Skeletal muscle tissue (tissue), 3 donors: ENCODE measurements at regions not wholly inside any gene's neighbourhood (a gene's known extent, or its start where the extent isn't known, plus 50 kb on each side); places are given as distances from the start of the nearest gene placed in this dataset.

Experiments
- H3K27ac ChIP-seq: one replicate; pipeline ENCODE4 v1.7.0; 2013; ENCODE audit warnings: mild to moderate bottlenecking, low read depth, low read length, inconsistent platforms
- H3K27me3 ChIP-seq, 3 donors: one replicate each; pipeline ENCODE4 v1.7.0; 2013; ENCODE audit warnings: low read length in 3 of 3; ENCODE audit not compliant: control insufficient read depth in 3 of 3, insufficient read depth in 3 of 3
- H3K36me3 ChIP-seq, 3 donors: one replicate each; pipeline ENCODE4 v1.7.0; 2013; ENCODE audit warnings: low read length in 3 of 3; ENCODE audit not compliant: control insufficient read depth in 3 of 3, insufficient read depth in 3 of 3
- H3K4me1 ChIP-seq, 3 donors: one replicate each; pipeline ENCODE4 v1.7.0; 2013; ENCODE audit warnings: low read length in 3 of 3, mild to moderate bottlenecking in 3 of 3; ENCODE audit not compliant: control insufficient read depth in 3 of 3, insufficient read depth in 3 of 3
- H3K4me3 ChIP-seq, 3 donors: one replicate each; pipeline ENCODE4 v1.7.0; 2013; ENCODE audit warnings: low read length in 3 of 3
- H3K9ac ChIP-seq, 3 donors: one replicate each; pipeline ENCODE4 v1.7.0; 2013; ENCODE audit warnings: low read length in 3 of 3, mild to moderate bottlenecking in 3 of 3, moderate library complexity in 2 of 3, low read depth in 1 of 3
- H3K9me3 ChIP-seq, 3 donors: one replicate each; pipeline ENCODE4 v1.7.0; 2013; ENCODE audit warnings: low read length in 3 of 3; ENCODE audit not compliant: control insufficient read depth in 3 of 3
- donor health status: Osteomylitis.

GRCh38 chr18:50458366-50458765, 83.5 kb downstream of the SKA1 start:
- Histone ChIP-seq H3K27me3 (peaks cover 0 to 3% (median 0%) of the 10 kb centered on the region in 3 donors), H3K4me3 (no peak overlapping the region), H3K4me1 (no peaks in the 10 kb centered on the region), H3K27ac (no peak overlapping the region), H3K36me3 (no peaks in the 10 kb centered on the region), H3K9me3 (no peaks in the 10 kb centered on the region), H3K9ac (no peak overlapping the region)

GRCh38 chr18:50458796-50459195, 84.0 kb downstream of the SKA1 start:
- Histone ChIP-seq H3K4me3 (no peak overlapping the region), H3K4me1 (no peaks in the 10 kb centered on the region), H3K27ac (no peak overlapping the region), H3K9ac (no peak overlapping the region), H3K9me3 (no peaks in the 10 kb centered on the region), H3K27me3 (peaks cover 0 to 3% (median 0%) of the 10 kb centered on the region in 3 donors), H3K36me3 (no peaks in the 10 kb centered on the region)

- Histone ChIP-seq H3K36me3 (no peaks in the 10 kb centered on the region), H3K9me3 (no peaks in the 10 kb centered on the region), H3K4me3 (no peak overlapping the region), H3K9ac (no peak overlapping the region), H3K27ac (no peak overlapping the region), H3K4me1 (no peaks in the 10 kb centered on the region), H3K27me3 (no peaks in the 10 kb centered on the region)
Observed at GRCh38 chr18:50460062-50460461, 85.2 kb downstream of the SKA1 start.

GRCh38 chr18:50460716-50461115, 85.9 kb downstream of the SKA1 start:
- Histone ChIP-seq H3K27me3 (no peaks in the 10 kb centered on the region), H3K4me1 (no peaks in the 10 kb centered on the region), H3K36me3 (no peaks in the 10 kb centered on the region), H3K4me3 (no peak overlapping the region), H3K27ac (no peak overlapping the region), H3K9ac (no peak overlapping the region), H3K9me3 (peaks cover 0 to 4% (median 0%) of the 10 kb centered on the region in 3 donors)

- no peaks in the 10 kb centered on the region for H3K36me3 ChIP-seq
- no peak overlapping the region for H3K9ac ChIP-seq
- H3K9me3 ChIP-seq = peaks cover 0 to 5% (median 0%) of the 10 kb centered on the region in 3 donors
- H3K27me3 ChIP-seq = no peaks in the 10 kb centered on the region
- no peaks in the 10 kb centered on the region for H3K4me1 ChIP-seq
- H3K27ac ChIP-seq = no peak overlapping the region
- no peak overlapping the region for H3K4me3 ChIP-seq
Observed at GRCh38 chr18:50461251-50461650, 86.4 kb downstream of the SKA1 start.

GRCh38 chr18:50465211-50466153, 90.6 kb downstream of the SKA1 start:
- Histone ChIP-seq H3K27ac (no peak overlapping the region), H3K4me1 (peaks cover 10 to 19% (median 13%) of the 10 kb centered on the region in 3 donors), H3K27me3 (no peaks in the 10 kb centered on the region)

GRCh38 chr18:50466634-50467033, 91.8 kb downstream of the SKA1 start:
- Histone ChIP-seq H3K9ac (no peak overlapping the region), H3K9me3 (peaks cover 0 to 5% (median 0%) of the 10 kb centered on the region in 3 donors), H3K27me3 (no peaks in the 10 kb centered on the region), H3K36me3 (no peaks in the 10 kb centered on the region), H3K27ac (no peak overlapping the region), H3K4me3 (no peak overlapping the region), H3K4me1 (peaks cover 10 to 19% (median 13%) of the 10 kb centered on the region in 3 donors)

More at GRCh38 chr18:50465211-50466153, 90.6 kb downstream of the SKA1 start:
- Histone ChIP-seq H3K9ac (no peak overlapping the region), H3K36me3 (no peaks in the 10 kb centered on the region), H3K9me3 (peaks cover 0 to 5% (median 0%) of the 10 kb centered on the region in 3 donors), H3K4me3 (no peak overlapping the region)

GRCh38 chr18:50468807-50469206, 91.1 kb upstream of the MAPK4 start:
- H3K27me3 ChIP-seq = no peaks in the 10 kb centered on the region
- H3K36me3 ChIP-seq = no peaks in the 10 kb centered on the region
- H3K9ac ChIP-seq = no peak overlapping the region
- H3K4me1 ChIP-seq = peaks cover 11 to 19% (median 14%) of the 10 kb centered on the region in 3 donors
- H3K27ac ChIP-seq = no peak overlapping the region
- H3K4me3 ChIP-seq = no peak overlapping the region
- peaks cover 0 to 5% (median 0%) of the 10 kb centered on the region in 3 donors for H3K9me3 ChIP-seq

GRCh38 chr18:50469380-50469781, 90.5 kb upstream of the MAPK4 start:
- Histone ChIP-seq H3K9ac (no peak overlapping the region), H3K27ac (no peak overlapping the region), H3K27me3 (no peaks in the 10 kb centered on the region), H3K4me1 (peaks cover 16 to 25% (median 20%) of the 10 kb centered on the region in 3 donors), H3K9me3 (peaks cover 0 to 5% (median 0%) of the 10 kb centered on the region in 3 donors), H3K4me3 (peak overlapping the region in 1 of 3 donors; percentile 48), H3K36me3 (no peaks in the 10 kb centered on the region)

GRCh38 chr18:50472941-50473340, 86.9 kb upstream of the MAPK4 start:
- Histone ChIP-seq H3K9ac (no peak overlapping the region), H3K27me3 (no peaks in the 10 kb centered on the region), H3K4me1 (peaks cover 19 to 28% (median 21%) of the 10 kb centered on the region in 3 donors), H3K9me3 (no peaks in the 10 kb centered on the region), H3K27ac (no peak overlapping the region), H3K36me3 (no peaks in the 10 kb centered on the region), H3K4me3 (no peak overlapping the region)
